Liver (tissue), 8 donors: ENCODE measurements at regions not wholly inside any gene's neighbourhood (a gene's known extent, or its start where the extent isn't known, plus 50 kb on each side); places are given as distances from the start of the nearest gene placed in this dataset. TPM values are rescaled to one million over a fixed set of nuclear protein-coding genes. Genes with fewer than 3 reads are reported as not detected.

ENCODE experiments used
- DNase-seq: peaks from one replicate; pipeline ENCODE4 v3.0.0-alpha.2; 2017; ENCODE audit warnings: low spot score
- H3K27ac ChIP-seq, 2 donors: one replicate each; pipeline ENCODE4 v1.7.0; 2013; ENCODE audit warnings: inconsistent platforms in 2 of 2, low read length in 2 of 2, control low read depth in 1 of 2, low read depth in 1 of 2, mild to moderate bottlenecking in 1 of 2
- H3K27me3 ChIP-seq, 4 donors: one replicate each; pipeline versions ENCODE4 v1.6.1 to v1.7.0; 2013; ENCODE audit warnings: low read length in 3 of 4, inconsistent platforms in 1 of 4, mild to moderate bottlenecking in 1 of 4, moderate library complexity in 1 of 4; ENCODE audit not compliant: control insufficient read depth in 4 of 4, insufficient read depth in 4 of 4
- H3K36me3 ChIP-seq, 4 donors: one replicate each; pipeline versions ENCODE4 v1.6.1 to v1.7.0; 2013; ENCODE audit warnings: low read length in 3 of 4, mild to moderate bottlenecking in 3 of 4, low read depth in 1 of 4, moderate library complexity in 1 of 4; ENCODE audit not compliant: control insufficient read depth in 4 of 4, insufficient read depth in 3 of 4
- H3K4me1 ChIP-seq, 4 donors: one replicate each; pipeline versions ENCODE4 v1.6.1 to v1.7.0; 2013; ENCODE audit warnings: low read length in 3 of 4, mild to moderate bottlenecking in 3 of 4, moderate library complexity in 1 of 4; ENCODE audit not compliant: control insufficient read depth in 4 of 4, insufficient read depth in 4 of 4
- H3K4me3 ChIP-seq, 3 donors: one replicate each; pipeline versions ENCODE4 v1.6.1 to v1.7.0; 2013; ENCODE audit warnings: low read length in 3 of 3, control low read depth in 1 of 3, low read depth in 1 of 3, mild to moderate bottlenecking in 1 of 3
- H3K9ac ChIP-seq, 2 donors: one replicate each; pipeline ENCODE4 v1.7.0; 2013; ENCODE audit warnings: low read length in 2 of 2, mild to moderate bottlenecking in 2 of 2, moderate library complexity in 2 of 2, control low read depth in 1 of 2, low read depth in 1 of 2
- H3K9me3 ChIP-seq, 4 donors: one replicate each; pipeline versions ENCODE4 v1.6.1 to v1.7.0; 2013; ENCODE audit warnings: low read length in 3 of 4; ENCODE audit not compliant: control insufficient read depth in 4 of 4
- ATF3 ChIP-seq: IDR thresholded peaks from 2 replicates; pipeline ENCODE4 v1.6.1; 2016; ENCODE audit warnings: antibody characterized with exemption
- SP1 ChIP-seq: IDR thresholded peaks from 2 replicates; pipeline ENCODE4 v1.6.1; 2018; ENCODE audit warnings: antibody characterized with exemption, mild to moderate bottlenecking
- TAF1 ChIP-seq: conservative IDR thresholded peaks from 2 replicates; pipeline ENCODE4 v1.6.1; 2016; ENCODE audit warnings: antibody characterized with exemption, mild to moderate bottlenecking
- WGBS: extraction: QIAGEN DNeasy Blood & Tissue Kit; methylation state at CpG from one replicate; pipeline ENCODE4 v1.1.7; 2013; 5-methylcytosine and 5-hydroxymethylcytosine counted together
- small RNA-seq: library from RNA; depleted of rRNA; stranded (forward); fragments of <200 nt; gene quantifications from one replicate; pipeline ENCODE3, GENCODE V24; 2014
- TF ChIP-seq, protein P1 (sequence below): IDR thresholded peaks from 2 replicates; pipeline ENCODE4 v1.6.1; 2016; ENCODE audit warnings: antibody characterized with exemption
- TF ChIP-seq, protein P2 (sequence below): IDR thresholded peaks from 2 replicates; pipeline ENCODE4 v1.6.1; 2016; ENCODE audit warnings: antibody characterized with exemption
- donor health status: healthy.
- donor health status: healthy.
- donor health status: healthy.
- donor health status: healthy.

- H3K27ac ChIP-seq, result no peak overlapping the region
- 67% methylated on average over 10 of the region's 10 CpGs for WGBS
- peaks cover 1 to 8% (median 2%) of the 10 kb centered on the region in 4 donors for H3K9me3 ChIP-seq
- H3K4me1 ChIP-seq, result no peaks in the 10 kb centered on the region
- H3K27me3 ChIP-seq, result no peaks in the 10 kb centered on the region
- no peak for DNase-seq
- TF ChIP-seq SP1 (no peak), TAF1 (no peak), ATF3 (no peak)
- TF ChIP-seq, protein P1, sequence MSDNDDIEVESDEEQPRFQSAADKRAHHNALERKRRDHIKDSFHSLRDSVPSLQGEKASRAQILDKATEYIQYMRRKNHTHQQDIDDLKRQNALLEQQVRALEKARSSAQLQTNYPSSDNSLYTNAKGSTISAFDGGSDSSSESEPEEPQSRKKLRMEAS, result no peak
- TF ChIP-seq, protein P2, sequence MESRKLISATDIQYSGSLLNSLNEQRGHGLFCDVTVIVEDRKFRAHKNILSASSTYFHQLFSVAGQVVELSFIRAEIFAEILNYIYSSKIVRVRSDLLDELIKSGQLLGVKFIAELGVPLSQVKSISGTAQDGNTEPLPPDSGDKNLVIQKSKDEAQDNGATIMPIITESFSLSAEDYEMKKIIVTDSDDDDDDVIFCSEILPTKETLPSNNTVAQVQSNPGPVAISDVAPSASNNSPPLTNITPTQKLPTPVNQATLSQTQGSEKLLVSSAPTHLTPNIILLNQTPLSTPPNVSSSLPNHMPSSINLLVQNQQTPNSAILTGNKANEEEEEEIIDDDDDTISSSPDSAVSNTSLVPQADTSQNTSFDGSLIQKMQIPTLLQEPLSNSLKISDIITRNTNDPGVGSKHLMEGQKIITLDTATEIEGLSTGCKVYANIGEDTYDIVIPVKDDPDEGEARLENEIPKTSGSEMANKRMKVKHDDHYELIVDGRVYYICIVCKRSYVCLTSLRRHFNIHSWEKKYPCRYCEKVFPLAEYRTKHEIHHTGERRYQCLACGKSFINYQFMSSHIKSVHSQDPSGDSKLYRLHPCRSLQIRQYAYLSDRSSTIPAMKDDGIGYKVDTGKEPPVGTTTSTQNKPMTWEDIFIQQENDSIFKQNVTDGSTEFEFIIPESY, result no peak
- H3K9ac ChIP-seq, result no peak overlapping the region
- H3K4me3 ChIP-seq, result no peak overlapping the region
- no peaks in the 10 kb centered on the region for H3K36me3 ChIP-seq
These were observed 4746.2 kb upstream of the OR11H1 start for GRCh38 chr22:10781571-10782403.

Small RNAs in the stretch of these regions (small RNA-seq; reads per million reads assigned to genes)
- not detected for gene RF00004
